COLO829 (cell line): ENCODE measurements at regions not wholly inside any gene's neighbourhood (a gene's known extent, or its start where the extent isn't known, plus 50 kb on each side); places are given as distances from the start of the nearest gene placed in this dataset.

Experiments used
- DNase-seq: peaks from one replicate; pipeline ENCODE4 v3.0.0; 2012; ENCODE audit warnings: low spot score

GRCh38 chr18:67232991-67233390, 283.5 kb downstream of the DSEL start:
- no peak for DNase-seq

DNA sequence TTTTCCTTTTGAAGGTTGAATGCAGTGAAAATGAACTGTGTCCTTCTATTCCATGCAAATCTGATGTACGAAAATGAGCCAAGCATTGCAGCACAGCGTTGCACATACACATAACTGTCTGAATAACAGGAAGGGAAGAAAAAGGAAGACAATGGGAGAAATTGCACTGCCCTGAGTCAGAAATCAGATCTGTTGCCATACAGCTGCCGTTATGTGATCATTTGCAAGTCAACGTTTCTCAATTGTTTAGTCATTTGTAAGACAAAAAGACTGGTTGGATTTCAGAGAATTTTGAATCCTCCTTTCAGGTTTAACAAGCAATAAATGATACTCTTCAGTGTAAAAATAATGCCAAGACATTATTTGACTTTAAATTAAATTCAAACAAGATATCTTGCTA, 284.1 kb downstream of the DSEL start:
- no peak for DNase-seq

DNA sequence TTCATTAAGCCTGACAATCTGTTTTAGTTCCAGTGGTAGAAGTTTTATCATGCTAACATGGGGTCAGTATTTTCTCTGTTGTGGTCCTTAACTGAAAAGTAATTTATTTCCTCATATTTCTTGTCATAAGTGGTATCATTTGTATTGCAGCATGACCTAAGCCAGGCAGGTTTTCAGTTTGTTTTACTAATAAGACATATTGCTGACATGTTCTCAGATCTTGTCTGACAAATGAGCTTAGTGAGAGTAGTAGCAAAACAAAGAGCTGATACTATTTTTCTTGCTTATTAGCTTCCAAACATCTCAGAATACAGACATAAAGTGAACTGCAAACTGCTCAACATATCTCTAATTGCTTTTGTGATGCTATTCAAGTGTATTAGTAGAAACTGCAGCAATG, 293.6 kb downstream of the DSEL start:
- DNase-seq: no peak

DNA sequence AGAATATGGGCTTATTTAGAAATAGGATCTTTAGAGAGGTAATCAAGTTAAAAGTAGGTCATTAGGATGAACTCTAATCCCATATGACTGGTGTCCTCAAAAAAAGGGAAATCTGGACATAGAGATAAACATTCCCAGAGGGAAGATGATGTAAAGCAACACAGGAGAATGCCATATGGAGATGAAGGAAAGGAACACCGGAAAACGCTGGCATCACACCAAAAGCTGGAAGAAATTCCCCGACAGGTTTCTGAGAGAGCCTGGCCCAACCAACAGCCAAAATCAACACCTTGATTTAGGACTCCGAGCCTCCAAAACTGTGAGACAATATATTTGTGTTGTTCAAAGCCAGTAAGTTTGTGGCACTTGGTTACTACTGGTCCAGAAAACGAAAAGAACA, 296.7 kb downstream of the DSEL start:
- DNase-seq: no peak

DNA sequence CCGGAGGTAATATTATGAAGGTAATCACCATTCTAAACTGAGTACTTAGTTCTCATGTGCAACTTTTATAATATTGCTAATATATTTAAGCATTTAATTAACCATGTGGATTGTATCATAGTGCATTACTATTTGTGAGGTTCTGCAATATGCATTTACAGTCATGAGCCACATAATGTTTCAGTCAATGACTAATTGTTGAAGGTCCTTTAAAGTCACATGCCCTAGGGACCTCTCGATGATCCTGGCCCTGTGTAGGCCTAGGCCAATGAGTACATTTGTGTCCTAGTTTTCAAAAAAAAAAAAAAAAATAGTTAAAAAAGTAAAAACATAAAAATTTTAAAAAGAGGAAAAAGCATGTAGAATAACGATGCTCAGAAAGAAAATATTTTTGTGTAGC, 298.0 kb downstream of the DSEL start:
- DNase-seq: no peak

DNA sequence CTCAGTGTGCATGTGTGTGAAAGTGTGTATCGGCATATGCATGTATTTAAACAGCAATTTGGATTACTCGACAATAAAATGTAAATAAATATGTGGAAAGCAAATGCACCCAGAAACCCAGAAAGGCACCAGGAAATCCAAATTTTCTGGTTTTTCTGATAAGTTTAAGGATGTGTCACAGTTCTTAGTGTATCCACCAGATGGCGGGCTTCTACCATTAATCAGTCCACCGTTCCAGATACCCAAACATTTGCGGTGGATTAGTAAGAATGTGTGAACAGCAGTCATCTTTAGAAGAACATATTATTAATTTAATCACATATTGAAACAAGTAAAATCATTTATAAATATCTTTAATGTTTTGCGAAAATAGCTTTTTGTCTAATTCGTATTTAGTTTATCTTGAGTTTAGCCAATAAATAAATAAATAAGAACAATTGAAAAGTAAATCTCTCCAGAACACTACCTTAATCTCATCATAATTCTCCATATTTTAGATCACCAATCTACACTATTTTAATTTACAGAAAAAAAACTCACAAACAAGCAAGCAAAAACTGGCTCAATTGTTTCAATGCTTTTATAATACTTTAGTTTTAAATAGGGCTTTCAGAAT, 298.9 kb downstream of the DSEL start:
- peak; percentile 8 for DNase-seq

DNA sequence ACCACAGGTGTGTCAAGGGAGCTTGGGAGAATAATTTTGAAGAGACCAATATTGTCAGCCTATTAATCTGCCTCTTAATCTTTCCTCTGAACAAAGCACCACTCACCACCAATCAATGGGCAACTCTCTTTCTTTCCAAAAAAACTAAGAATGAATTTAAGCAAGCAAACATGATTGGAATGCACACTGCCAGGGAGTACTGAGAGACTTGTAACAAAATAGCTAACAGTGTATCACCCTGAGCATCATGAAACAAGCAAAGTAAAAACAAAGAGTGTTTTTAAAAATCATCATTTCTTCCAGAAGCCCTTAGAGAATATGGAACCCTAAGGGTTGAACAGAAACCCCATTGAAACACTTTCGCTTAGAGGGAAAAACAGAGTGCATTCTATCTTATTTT, 299.7 kb downstream of the DSEL start:
- no peak for DNase-seq

GRCh38 chr18:67215686-67216085, 300.8 kb downstream of the DSEL start:
- no peak for DNase-seq

DNA sequence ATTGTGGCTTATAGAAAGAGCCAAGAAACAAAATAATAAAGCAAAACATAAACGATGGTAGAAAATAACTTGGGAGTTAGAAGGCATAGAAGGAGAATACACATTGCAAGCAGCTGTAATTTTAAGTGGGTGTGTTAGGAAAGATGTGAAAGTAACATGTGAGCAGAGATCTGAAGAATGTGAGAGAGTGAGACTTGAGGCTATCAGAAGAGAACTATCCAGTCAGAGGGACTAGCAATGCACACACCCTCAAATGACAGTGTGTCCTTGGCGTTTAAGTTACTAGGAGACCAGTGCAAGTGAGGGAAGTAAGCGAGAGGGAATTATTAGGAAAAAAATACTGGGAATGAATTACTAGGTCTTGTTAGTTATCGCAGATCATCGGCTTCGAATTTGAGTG, 304.9 kb downstream of the DSEL start:
- DNase-seq: no peak

DNA sequence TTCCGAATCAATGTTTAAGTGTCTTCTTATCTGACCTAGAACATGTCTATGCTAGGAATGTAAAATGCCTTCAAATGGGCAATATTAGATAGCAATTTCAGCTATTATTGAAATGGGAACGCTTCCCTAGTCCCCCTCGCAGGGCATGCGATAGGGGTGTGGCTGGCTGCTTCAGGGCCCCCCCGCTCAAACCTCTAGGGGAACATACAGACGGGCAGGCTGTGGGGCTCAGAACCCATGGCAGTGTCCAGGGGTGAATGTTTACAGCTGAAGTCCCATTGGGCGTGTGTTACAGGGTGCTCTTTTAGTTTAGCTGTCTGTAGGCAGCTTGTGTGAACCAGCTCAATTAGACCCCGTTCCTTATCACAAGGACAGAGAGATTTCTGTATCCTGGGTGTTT, 315.9 kb downstream of the DSEL start:
- no peak for DNase-seq

DNA sequence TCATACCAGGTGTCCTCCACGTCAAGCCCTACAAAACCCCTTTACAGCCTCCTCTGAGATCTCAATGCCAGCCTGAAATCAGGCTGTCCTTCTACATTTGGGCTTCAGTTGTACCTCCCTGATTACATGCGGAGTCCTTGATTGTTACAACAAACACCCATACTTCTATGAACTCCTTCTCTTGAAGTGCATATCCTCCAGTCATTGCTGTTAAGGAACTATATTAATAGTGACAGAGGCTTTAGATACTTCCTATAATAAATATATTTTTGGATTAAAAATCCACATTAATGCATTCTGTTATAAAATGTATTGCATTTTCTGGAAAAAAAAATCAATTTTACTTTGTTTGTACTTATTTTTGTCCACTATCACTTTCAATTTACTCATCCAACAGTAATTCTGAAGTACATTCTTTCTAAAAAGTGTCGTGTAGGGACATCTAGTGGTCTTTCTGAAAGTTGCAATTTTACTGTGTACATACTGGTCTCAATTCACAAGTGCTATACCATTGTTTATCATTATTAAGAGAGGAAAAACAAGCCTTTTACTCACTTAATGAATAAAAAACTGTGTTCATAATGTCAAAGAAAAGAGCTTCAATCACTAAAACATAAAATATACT, 316.4 kb downstream of the DSEL start:
- peak; percentile 32 for DNase-seq

DNA sequence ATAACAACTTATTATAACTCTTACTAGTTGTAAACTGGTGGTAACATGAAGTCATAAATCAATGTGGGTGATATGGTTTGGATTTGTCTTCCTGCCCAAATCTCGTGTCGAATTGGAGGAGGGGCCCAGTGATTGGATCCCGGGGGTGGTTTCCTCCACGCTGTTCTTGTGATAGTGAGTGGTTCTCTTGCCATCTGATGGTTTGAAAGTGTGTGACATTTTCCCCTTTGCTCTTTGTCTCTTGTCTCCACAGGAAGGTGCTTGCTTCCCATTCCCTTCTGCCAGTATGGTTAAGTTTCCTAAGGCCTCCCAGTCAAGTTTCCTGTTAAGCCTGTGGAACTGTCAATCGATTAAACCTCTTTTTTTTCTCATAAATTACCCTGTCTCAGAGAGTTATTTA, 321.6 kb downstream of the DSEL start:
- DNase-seq: no peak

DNA sequence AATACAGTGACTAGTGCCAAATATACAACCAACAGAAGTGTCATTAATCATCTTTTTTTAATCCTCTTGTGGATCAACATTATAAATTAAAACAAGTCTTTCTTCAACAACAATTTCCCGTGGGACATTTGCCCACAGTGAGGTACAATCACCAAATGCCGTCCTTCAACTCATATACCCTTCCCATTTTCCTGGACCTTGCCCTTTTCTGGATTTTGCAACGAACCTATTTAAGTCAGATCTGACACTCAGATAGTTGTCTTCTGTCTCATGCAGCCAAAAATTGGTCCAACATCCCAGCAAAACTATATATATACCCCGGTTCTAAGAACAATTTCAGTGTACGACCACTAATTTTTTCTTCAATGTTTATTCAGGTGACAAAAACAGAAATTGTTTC, 324.0 kb downstream of the DSEL start:
- DNase-seq: no peak

DNA sequence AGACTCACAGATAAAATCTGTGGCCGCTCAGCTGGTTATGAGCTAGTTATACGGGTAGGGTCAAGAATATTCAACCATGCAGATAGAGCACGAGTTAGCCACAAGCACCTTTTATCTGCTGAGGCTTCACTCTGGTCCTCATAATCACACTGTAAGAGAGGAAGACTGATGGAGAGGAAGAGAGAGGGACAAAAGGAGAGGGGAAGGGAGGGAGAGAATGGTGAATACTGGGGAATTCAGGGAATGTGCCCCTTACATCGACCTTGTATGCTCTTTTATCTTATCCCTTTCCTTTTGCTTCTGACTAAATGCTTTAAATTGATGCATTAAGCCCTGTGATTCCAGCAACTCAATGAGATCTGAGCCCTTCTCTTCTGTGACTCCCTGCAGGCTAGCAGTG, 333.1 kb downstream of the DSEL start:
- DNase-seq: no peak

DNA sequence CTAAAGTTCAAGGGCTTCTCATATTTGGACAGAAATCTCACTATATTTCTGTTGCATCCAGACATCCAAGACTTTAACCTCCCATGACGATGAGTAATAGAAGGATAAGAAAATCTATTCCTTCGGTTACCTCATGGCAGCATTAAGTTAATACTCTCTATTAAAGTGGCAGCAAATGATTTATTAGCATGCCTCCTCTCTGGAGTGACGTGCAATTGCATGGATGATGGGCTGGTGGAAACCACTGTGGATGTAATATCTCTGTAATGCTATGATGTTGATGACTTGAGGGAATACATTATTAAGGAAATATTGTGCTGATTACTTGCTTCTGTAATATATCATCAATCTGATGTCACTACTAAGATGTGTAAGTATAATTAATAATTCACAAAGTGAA, 336.8 kb downstream of the DSEL start:
- peak; percentile 2 for DNase-seq

DNA sequence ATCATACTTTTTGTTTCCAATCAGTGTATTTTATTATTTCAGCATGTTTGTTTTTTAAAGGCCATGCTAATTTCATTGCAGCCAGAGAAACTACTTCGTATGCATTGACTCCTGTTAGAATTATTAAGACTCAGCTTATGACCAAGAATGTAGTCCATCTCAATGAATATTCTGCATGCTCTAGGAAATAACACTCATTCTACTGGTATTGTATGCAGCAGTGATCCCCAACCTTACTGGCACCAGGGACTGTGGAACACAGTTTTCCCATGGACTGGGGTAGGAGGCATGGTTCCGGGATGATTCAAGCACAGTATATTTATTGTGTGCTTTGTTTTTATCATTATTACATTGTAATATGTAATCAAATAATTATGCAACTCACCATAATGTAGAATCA, 356.9 kb downstream of the DSEL start:
- no peak for DNase-seq

GRCh38 chr18:67154979-67155378, 361.5 kb downstream of the DSEL start:
- DNase-seq: no peak

DNA sequence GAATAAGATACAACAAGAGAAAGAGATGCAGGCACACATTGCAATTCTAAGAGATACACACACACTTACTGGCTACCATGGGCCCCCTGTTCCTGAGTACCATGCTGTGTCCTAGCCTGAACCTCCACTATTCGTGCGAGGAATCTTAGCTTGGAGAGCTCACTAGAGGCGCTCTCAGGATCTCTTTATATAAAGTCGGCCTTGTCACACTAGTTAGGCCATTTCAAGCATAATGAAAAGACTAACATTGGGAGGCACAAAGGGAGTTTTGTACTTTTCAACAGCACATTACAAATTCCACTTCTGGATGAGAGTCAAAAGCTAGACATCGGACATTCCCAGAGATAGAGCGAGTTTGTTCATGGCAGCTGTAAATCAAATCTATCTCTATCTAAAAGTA, 365.2 kb downstream of the DSEL start:
- peak; percentile 81 for DNase-seq

DNA sequence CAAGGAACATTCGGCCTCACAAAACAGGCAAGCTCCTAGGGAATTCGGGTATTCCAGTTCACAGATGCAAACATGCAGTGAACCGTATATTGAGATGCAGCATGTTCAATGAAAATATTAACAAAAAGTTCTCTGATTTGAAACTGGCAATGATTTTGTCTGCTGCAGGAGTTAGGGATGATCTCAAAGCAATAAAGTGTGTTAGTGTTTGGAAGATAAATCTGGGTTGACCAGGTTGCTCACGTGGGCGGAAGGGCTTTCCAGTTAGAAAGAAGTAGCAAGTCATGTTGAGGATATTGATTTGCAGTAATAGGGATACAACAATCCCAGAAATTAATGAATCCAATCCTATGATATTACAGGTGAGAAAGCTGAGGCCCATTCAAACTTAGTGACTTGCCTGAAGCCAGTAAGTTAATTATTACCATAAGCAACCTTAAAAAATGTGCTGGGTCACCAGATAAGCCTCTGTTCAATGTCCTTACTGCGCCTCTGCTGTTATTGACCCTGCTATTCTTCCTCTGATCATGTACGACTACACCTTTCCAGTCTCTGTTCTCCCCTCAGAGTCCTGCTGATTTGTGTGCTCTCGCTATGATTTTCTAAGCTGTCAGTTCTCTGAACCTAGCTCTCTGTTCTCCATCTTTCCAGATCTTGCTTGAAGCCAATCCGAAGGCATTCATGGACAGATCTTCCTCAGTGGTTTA, 370.8 kb downstream of the DSEL start:
- no peak for DNase-seq

- no peak for DNase-seq
Observed at GRCh38 chr18:67144329-67144728, 372.2 kb downstream of the DSEL start.

DNA sequence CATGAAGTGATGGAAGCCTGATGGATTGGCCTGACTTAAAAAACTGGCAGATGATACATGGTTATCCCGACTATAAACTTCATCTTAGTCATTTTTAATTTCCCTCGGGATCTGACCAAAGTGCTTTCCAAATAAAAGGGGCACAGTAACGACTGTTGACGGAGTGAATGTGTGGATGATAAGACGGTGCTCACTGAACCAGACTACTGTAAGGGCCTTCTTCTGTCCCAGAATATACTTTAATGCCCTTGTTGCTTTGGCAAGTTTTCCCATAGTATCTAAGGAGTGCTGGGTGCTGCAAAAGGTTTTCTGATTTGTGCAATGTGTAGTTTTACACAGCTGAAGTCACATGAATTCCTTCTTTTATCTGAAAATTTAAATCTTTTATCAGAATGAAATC, 373.5 kb downstream of the DSEL start:
- DNase-seq: no peak

DNA sequence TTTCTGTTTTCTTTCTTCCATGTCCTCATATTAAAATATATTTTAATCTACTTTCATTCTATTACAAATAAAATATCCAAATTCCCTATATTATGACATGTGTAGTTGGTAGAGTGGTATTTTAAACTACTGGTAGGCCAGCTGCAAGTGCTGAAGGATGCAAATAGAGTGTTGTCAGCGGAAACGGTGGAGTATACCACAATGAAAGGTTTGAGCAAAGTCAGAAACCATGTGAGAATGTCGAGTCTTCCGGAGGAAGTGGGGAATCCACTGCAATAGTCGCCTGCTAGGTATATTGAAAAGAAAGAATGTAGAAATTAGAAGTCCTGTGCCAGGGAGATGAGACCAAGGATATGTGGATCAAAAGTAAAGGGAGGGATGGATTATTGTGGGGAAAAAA, 373.9 kb downstream of the DSEL start:
- no peak for DNase-seq

GRCh38 chr18:67140495-67140894, 376.0 kb downstream of the DSEL start:
- DNase-seq: no peak

GRCh38 chr18:67139899-67140298, 376.6 kb downstream of the DSEL start:
- no peak for DNase-seq
